ENCODE measurements at regions not wholly inside any gene's neighbourhood (a gene's known extent, or its start where the extent isn't known, plus 50 kb on each side); places are given as distances from the start of the nearest gene placed in this dataset.

GRCh38 chr9:129387822-129388221, 209.8 kb upstream of the IER5L start:
- no peaks in the 10 kb centered on the region for H3K9me3 ChIP-seq (ENCODE audit: low read length)
- TF ChIP-seq EZH2phosphoT487 (IDR thresholded peaks at IDR 0.05; ENCODE audit: borderline replicate concordance, low read length) (no peak), EZH2 (IDR thresholded peaks at IDR 0.05; ENCODE audit: low read length, unreplicated experiment) (no peak)
- TF ChIP-seq, protein P1, sequence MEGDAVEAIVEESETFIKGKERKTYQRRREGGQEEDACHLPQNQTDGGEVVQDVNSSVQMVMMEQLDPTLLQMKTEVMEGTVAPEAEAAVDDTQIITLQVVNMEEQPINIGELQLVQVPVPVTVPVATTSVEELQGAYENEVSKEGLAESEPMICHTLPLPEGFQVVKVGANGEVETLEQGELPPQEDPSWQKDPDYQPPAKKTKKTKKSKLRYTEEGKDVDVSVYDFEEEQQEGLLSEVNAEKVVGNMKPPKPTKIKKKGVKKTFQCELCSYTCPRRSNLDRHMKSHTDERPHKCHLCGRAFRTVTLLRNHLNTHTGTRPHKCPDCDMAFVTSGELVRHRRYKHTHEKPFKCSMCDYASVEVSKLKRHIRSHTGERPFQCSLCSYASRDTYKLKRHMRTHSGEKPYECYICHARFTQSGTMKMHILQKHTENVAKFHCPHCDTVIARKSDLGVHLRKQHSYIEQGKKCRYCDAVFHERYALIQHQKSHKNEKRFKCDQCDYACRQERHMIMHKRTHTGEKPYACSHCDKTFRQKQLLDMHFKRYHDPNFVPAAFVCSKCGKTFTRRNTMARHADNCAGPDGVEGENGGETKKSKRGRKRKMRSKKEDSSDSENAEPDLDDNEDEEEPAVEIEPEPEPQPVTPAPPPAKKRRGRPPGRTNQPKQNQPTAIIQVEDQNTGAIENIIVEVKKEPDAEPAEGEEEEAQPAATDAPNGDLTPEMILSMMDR (conservative IDR thresholded peaks at IDR 0.05; ENCODE audit: low read depth, low read length): no peak
- no peaks in the 10 kb centered on the region for H3K36me3 ChIP-seq (ENCODE audit: low read depth, low read length)
- no peaks in the 10 kb centered on the region for H4K20me1 ChIP-seq (ENCODE audit: low read length)
- DNase-seq (no peak), ATAC-seq (no peak)
- no peak overlapping the region for H3K9ac ChIP-seq (ENCODE audit: low read length)
- H3K4me2 ChIP-seq (ENCODE audit: low read length): no peak overlapping the region
- peaks cover under 1% of the 10 kb centered on the region for H3K4me1 ChIP-seq (ENCODE audit: insufficient read depth, low read length)
- POLR2A ChIA-PET (ENCODE audit: unreplicated experiment): no interaction called here
- no peaks in the 10 kb centered on the region for H3K27me3 ChIP-seq (ENCODE audit: low read length)
- BruUV-seq (replicated peaks): no TSS peak
- H3K9me2 ChIP-seq (replicated peaks; ENCODE audit: low read length): no peaks in the 10 kb centered on the region
- no peak overlapping the region for H3K4me3 ChIP-seq (ENCODE audit: low read length)
- CTCF ChIA-PET: no interaction called here
- intact Hi-C loops (cut with micrococcal nuclease): no loop called here
- H3F3A ChIP-seq (ENCODE audit: low read length, unreplicated experiment): no peaks in the 10 kb centered on the region
- no peak overlapping the region for H2AFZ ChIP-seq (ENCODE audit: low read length)
- H3K27ac ChIP-seq (ENCODE audit: low read length): no peak overlapping the region
- H3K79me2 ChIP-seq (ENCODE audit: low read length): no peaks in the 10 kb centered on the region

- ATAC-seq (no peak), DNase-seq (no peak)
- Histone ChIP-seq H3K27ac (ENCODE audit: low read length) (no peak overlapping the region), H2AFZ (ENCODE audit: low read length) (no peak overlapping the region), H3K4me2 (ENCODE audit: low read length) (no peak overlapping the region), H3K9me2 (replicated peaks; ENCODE audit: low read length) (no peaks in the 10 kb centered on the region), H3F3A (ENCODE audit: low read length, unreplicated experiment) (no peaks in the 10 kb centered on the region), H3K79me2 (ENCODE audit: low read length) (no peaks in the 10 kb centered on the region), H3K9ac (ENCODE audit: low read length) (no peak overlapping the region), H3K4me3 (ENCODE audit: low read length) (no peak overlapping the region), H3K4me1 (ENCODE audit: insufficient read depth, low read length) (peaks cover 8% of the 10 kb centered on the region), H4K20me1 (ENCODE audit: low read length) (no peaks in the 10 kb centered on the region), H3K9me3 (ENCODE audit: low read length) (no peaks in the 10 kb centered on the region), H3K36me3 (ENCODE audit: low read depth, low read length) (no peaks in the 10 kb centered on the region), H3K27me3 (ENCODE audit: low read length) (no peaks in the 10 kb centered on the region)
- TF ChIP-seq EZH2 (IDR thresholded peaks at IDR 0.05; ENCODE audit: low read length, unreplicated experiment) (no peak), EZH2phosphoT487 (IDR thresholded peaks at IDR 0.05; ENCODE audit: borderline replicate concordance, low read length) (no peak)
- TF ChIP-seq, protein P1 (conservative IDR thresholded peaks at IDR 0.05; ENCODE audit: low read depth, low read length): no peak
- intact Hi-C loops (cut with micrococcal nuclease): no loop called here
- BruUV-seq (replicated peaks): no TSS peak
- ChIA-PET CTCF (no interaction called here), POLR2A (ENCODE audit: unreplicated experiment) (no interaction called here)
These were observed 208.7 kb upstream of the IER5L start for GRCh38 chr9:129386812-129387177.

DNA sequence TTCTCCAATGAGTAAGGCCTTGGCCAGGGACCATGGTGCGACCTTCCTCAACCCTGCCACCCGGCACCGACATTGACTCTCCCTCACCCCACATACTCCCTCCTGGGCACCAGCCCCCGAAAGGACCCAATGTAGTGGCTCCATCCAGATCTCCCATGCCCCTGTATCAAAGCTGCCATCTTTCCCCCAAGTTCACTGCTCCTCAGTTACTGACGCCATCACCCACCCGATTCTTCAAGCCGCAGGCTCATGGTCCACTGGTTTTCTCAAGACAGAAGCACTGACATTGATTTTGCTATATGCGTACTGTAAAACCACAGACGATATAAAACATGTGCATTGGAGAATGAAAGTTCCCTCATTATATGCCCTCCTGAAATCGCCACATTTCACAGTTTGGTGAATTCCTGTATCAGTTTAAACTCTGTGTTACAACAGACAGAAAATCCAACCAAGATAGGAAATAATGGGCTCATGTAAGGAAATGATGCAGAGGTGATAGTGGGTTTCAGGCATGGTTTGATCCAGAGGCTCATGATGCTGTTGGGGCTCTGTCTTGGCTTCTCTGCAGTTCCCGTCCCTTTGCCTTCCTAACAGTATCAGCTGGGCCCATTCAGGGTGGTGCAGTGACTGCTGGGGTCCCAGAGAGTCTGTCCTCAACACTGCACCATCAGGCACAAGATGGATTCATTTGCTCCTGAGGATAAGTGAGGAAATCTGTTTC, 207.3 kb upstream of the IER5L start:
- no peaks in the 10 kb centered on the region for H3K9me2 ChIP-seq (replicated peaks; ENCODE audit: low read length)
- POLR2A ChIA-PET (ENCODE audit: unreplicated experiment): interaction anchor here (0.6 kb wide), 1 partner anchor 98 kb away, joined by 4 read pairs; no protein-coding TSS in a partner anchor
- ATAC-seq: no peak

More for the DNA sequence above, 207.3 kb upstream of the IER5L start:
- DNase-seq: no peak
- Histone ChIP-seq H3K4me3 (ENCODE audit: low read length) (no peak overlapping the region), H3K27me3 (ENCODE audit: low read length) (no peaks in the 10 kb centered on the region), H2AFZ (ENCODE audit: low read length) (no peak overlapping the region), H3K4me2 (ENCODE audit: low read length) (no peak overlapping the region), H4K20me1 (ENCODE audit: low read length) (no peaks in the 10 kb centered on the region), H3K9ac (ENCODE audit: low read length) (no peak overlapping the region), H3K36me3 (ENCODE audit: low read depth, low read length) (no peaks in the 10 kb centered on the region), H3F3A (ENCODE audit: low read length, unreplicated experiment) (no peaks in the 10 kb centered on the region), H3K9me3 (ENCODE audit: low read length) (no peaks in the 10 kb centered on the region), H3K79me2 (ENCODE audit: low read length) (no peaks in the 10 kb centered on the region), H3K27ac (ENCODE audit: low read length) (no peak overlapping the region), H3K4me1 (ENCODE audit: insufficient read depth, low read length) (peaks cover 8% of the 10 kb centered on the region)
- no TSS peak for BruUV-seq (replicated peaks)
- CTCF ChIA-PET: no interaction called here
- TF ChIP-seq, protein P1 (conservative IDR thresholded peaks at IDR 0.05; ENCODE audit: low read depth, low read length): no peak
- TF ChIP-seq EZH2 (IDR thresholded peaks at IDR 0.05; ENCODE audit: low read length, unreplicated experiment) (no peak), EZH2phosphoT487 (IDR thresholded peaks at IDR 0.05; ENCODE audit: borderline replicate concordance, low read length) (no peak)
- intact Hi-C loops (cut with micrococcal nuclease): no loop called here

All from PC-3 (cell line).